Spinal cord (tissue), 9 donors: ENCODE measurements at regions not wholly inside any gene's neighbourhood (a gene's known extent, or its start where the extent isn't known, plus 50 kb on each side); places are given as distances from the start of the nearest gene placed in this dataset.

ENCODE experiments used
- DNase-seq, 6 donors: peaks; one replicate each; pipeline versions ENCODE4 v3.0.0 to v3.0.0-alpha.2; 2013 to 2015; ENCODE audit warnings: low spot score in 6 of 6, low read depth in 4 of 6
- H3K27ac ChIP-seq: one replicate; pipeline ENCODE4 v1.5.1; 2013; ENCODE audit warnings: low read depth, low read length, control low read depth
- H3K27me3 ChIP-seq: one replicate; pipeline ENCODE4 v1.6.1; 2013; ENCODE audit warnings: low read length; ENCODE audit not compliant: control insufficient read depth, insufficient read depth
- H3K36me3 ChIP-seq: one replicate; pipeline ENCODE4 v1.6.1; 2013; ENCODE audit warnings: low read length; ENCODE audit not compliant: control insufficient read depth, insufficient read depth
- H3K4me1 ChIP-seq: one replicate; pipeline ENCODE4 v1.6.1; 2013; ENCODE audit warnings: low read length; ENCODE audit not compliant: control insufficient read depth, insufficient read depth
- H3K4me3 ChIP-seq: one replicate; pipeline ENCODE4 v1.5.1; 2013; ENCODE audit warnings: low read depth, low read length, control low read depth
- H3K9me3 ChIP-seq: one replicate; pipeline ENCODE4 v1.6.1; 2013; ENCODE audit warnings: low read length; ENCODE audit not compliant: control insufficient read depth, insufficient read depth
- WGBS: methylation state at CpG from one replicate; pipeline ENCODE4 v1.1.5; 2013; ENCODE audit warnings: missing lambda C conversion rate; ENCODE audit not compliant: insufficient coverage; 5-methylcytosine and 5-hydroxymethylcytosine counted together
- donor health status: healthy.

GRCh38 chr15:69731081-69731330 is 278.4 kb downstream of the RPLP1 start:
- H3K27ac ChIP-seq, result no peak overlapping the region
- H3K27me3 ChIP-seq, result no peaks in the 10 kb centered on the region
- H3K36me3 ChIP-seq, result no peaks in the 10 kb centered on the region
- WGBS, result no CpG with 5 or more reads among the region's 2 CpGs
- no peak overlapping the region for H3K4me3 ChIP-seq
- H3K9me3 ChIP-seq, result no peaks in the 10 kb centered on the region
- peaks cover 27% of the 10 kb centered on the region for H3K4me1 ChIP-seq
- no peak for DNase-seq

GRCh38 chr15:69731581-69731980 is 279.0 kb downstream of the RPLP1 start:
- Histone ChIP-seq H3K9me3 (no peaks in the 10 kb centered on the region), H3K27me3 (no peaks in the 10 kb centered on the region), H3K27ac (no peak overlapping the region), H3K4me1 (peaks cover 25% of the 10 kb centered on the region), H3K36me3 (no peaks in the 10 kb centered on the region), H3K4me3 (no peak overlapping the region)
- no peak for DNase-seq
- WGBS, result 100% methylated on average over 1 of the region's 3 CpGs

GRCh38 chr15:69732133-69732532 is 279.5 kb downstream of the RPLP1 start:
- no peak overlapping the region for H3K4me3 ChIP-seq
- 33% methylated on average over 1 of the region's 1 CpG for WGBS
- H3K27me3 ChIP-seq, result no peaks in the 10 kb centered on the region
- no peak overlapping the region for H3K27ac ChIP-seq
- no peak for DNase-seq
- peaks cover 20% of the 10 kb centered on the region for H3K4me1 ChIP-seq
- no peaks in the 10 kb centered on the region for H3K9me3 ChIP-seq
- no peaks in the 10 kb centered on the region for H3K36me3 ChIP-seq

- DNase-seq, result peak in 4 of 6 donors; percentile 62 to 95 (median 78)
- Histone ChIP-seq H3K4me3 (no peak overlapping the region), H3K9me3 (no peaks in the 10 kb centered on the region), H3K36me3 (no peaks in the 10 kb centered on the region), H3K27me3 (no peaks in the 10 kb centered on the region), H3K27ac (peak overlapping the region; percentile 80), H3K4me1 (peaks cover 26% of the 10 kb centered on the region)
- WGBS, result 22% methylated on average over 4 of the region's 5 CpGs
Observed at GRCh38 chr15:69734699-69735098, 282.1 kb downstream of the RPLP1 start.

- H3K27me3 ChIP-seq, result no peaks in the 10 kb centered on the region
- H3K36me3 ChIP-seq, result no peaks in the 10 kb centered on the region
- H3K9me3 ChIP-seq, result no peaks in the 10 kb centered on the region
- H3K4me3 ChIP-seq, result no peak overlapping the region
- DNase-seq, result peak in 5 of 6 donors; percentile 47 to 91 (median 70)
- WGBS, result no CpG with 5 or more reads among the region's 4 CpGs
- H3K4me1 ChIP-seq, result peaks cover 26% of the 10 kb centered on the region
- H3K27ac ChIP-seq, result peak overlapping the region; percentile 80
Observed at GRCh38 chr15:69735121-69735520, 282.5 kb downstream of the RPLP1 start.

GRCh38 chr15:69736161-69736560 is 283.5 kb downstream of the RPLP1 start:
- WGBS, result 50% methylated on average over 1 of the region's 3 CpGs
- Histone ChIP-seq H3K9me3 (peaks cover 3% of the 10 kb centered on the region), H3K36me3 (no peaks in the 10 kb centered on the region)

GRCh38 chr15:69737916-69738315 is 285.3 kb downstream of the RPLP1 start:
- H3K4me3 ChIP-seq, result no peak overlapping the region
- H3K9me3 ChIP-seq, result peaks cover 3% of the 10 kb centered on the region
- no peak overlapping the region for H3K27ac ChIP-seq
- H3K27me3 ChIP-seq, result no peaks in the 10 kb centered on the region
- H3K4me1 ChIP-seq, result peaks cover 31% of the 10 kb centered on the region
- no peak for DNase-seq
- no peaks in the 10 kb centered on the region for H3K36me3 ChIP-seq

More at GRCh38 chr15:69736161-69736560, 283.5 kb downstream of the RPLP1 start:
- Histone ChIP-seq H3K4me3 (no peak overlapping the region), H3K27me3 (no peaks in the 10 kb centered on the region), H3K4me1 (peaks cover 26% of the 10 kb centered on the region), H3K27ac (peak overlapping the region; percentile 80)
- DNase-seq, result no peak

GRCh38 chr15:69740684-69741083 is 288.1 kb downstream of the RPLP1 start:
- H3K4me3 ChIP-seq, result no peak overlapping the region
- H3K9me3 ChIP-seq, result peaks cover 3% of the 10 kb centered on the region
- peaks cover 20% of the 10 kb centered on the region for H3K4me1 ChIP-seq
- DNase-seq, result no peak
- no peaks in the 10 kb centered on the region for H3K27me3 ChIP-seq
- no peaks in the 10 kb centered on the region for H3K36me3 ChIP-seq
- H3K27ac ChIP-seq, result no peak overlapping the region
- no CpG with 5 or more reads among the region's 1 CpG for WGBS

GRCh38 chr15:69742361-69742760 is 289.7 kb downstream of the RPLP1 start:
- Histone ChIP-seq H3K9me3 (peaks cover 3% of the 10 kb centered on the region), H3K4me3 (no peak overlapping the region), H3K36me3 (no peaks in the 10 kb centered on the region), H3K4me1 (peaks cover 17% of the 10 kb centered on the region), H3K27ac (no peak overlapping the region), H3K27me3 (no peaks in the 10 kb centered on the region)
- no peak for DNase-seq
- 63% methylated on average over 9 of the region's 9 CpGs for WGBS

- H3K4me1 ChIP-seq, result peaks cover 17% of the 10 kb centered on the region
- H3K9me3 ChIP-seq, result peaks cover 3% of the 10 kb centered on the region
- no peaks in the 10 kb centered on the region for H3K36me3 ChIP-seq
- H3K27ac ChIP-seq, result no peak overlapping the region
- WGBS, result 80% methylated on average over 1 of the region's 1 CpG
- no peak overlapping the region for H3K4me3 ChIP-seq
- no peak for DNase-seq
- H3K27me3 ChIP-seq, result no peaks in the 10 kb centered on the region
Observed at GRCh38 chr15:69743091-69743490, 290.5 kb downstream of the RPLP1 start.
